MCF 10A (cell line): ENCODE measurements at regions not wholly inside any gene's neighbourhood (a gene's known extent, or its start where the extent isn't known, plus 50 kb on each side); places are given as distances from the start of the nearest gene placed in this dataset.
"Not testable (repeated sequence)": the region's sequence is repeated elsewhere in the genome, so short reads cannot be mapped to it uniquely, and the experiment has no call there.

ENCODE experiments used
- BruUV-seq: library from RNA; stranded (reverse); fragments of 400-500 nt; replicated peaks from 2 replicates; lab custom pipeline; 2021; lab: Mats Ljungman, UMichigan
- CTCF ChIA-PET: fragments of 300-600 bp; sonication (Branson Sonifier 250); formaldehyde crosslinking; extraction: SDS; loops from one replicate; lab custom pipeline; 2021; ENCODE audit warnings: antibody characterized with exemption, inconsistent platforms; lab: Yijun Ruan, JAX
- POLR2A ChIA-PET: fragments of 300-600, 350-650 bp; sonication (Branson Sonifier 250); formaldehyde crosslinking; extraction: SDS; loops from one replicate; lab custom pipeline; 2020; ENCODE audit warnings: antibody characterized with exemption, inconsistent platforms; lab: Yijun Ruan, JAX
- DNase-seq: peaks from one replicate; pipeline ENCODE4 v3.0.0-alpha.2; 2018; ENCODE audit not compliant: unreplicated experiment
- H3K27ac Mint-ChIP-seq: one replicate; pipeline ENCODE4 v1.8.0; 2022; ENCODE audit warnings: mild to moderate bottlenecking, low read depth, mixed read lengths; ENCODE audit not compliant: unreplicated experiment
- H3K27me3 Mint-ChIP-seq: one replicate; pipeline ENCODE4 v1.8.0; 2022; ENCODE audit warnings: mixed read lengths; ENCODE audit not compliant: insufficient read depth, unreplicated experiment
- H3K36me3 Mint-ChIP-seq: one replicate; pipeline ENCODE4 v1.8.0; 2022; ENCODE audit warnings: mild to moderate bottlenecking, moderate library complexity, mixed read lengths; ENCODE audit not compliant: insufficient read depth, unreplicated experiment
- H3K4me1 Mint-ChIP-seq: one replicate; pipeline ENCODE4 v1.8.0; 2022; ENCODE audit warnings: mixed read lengths; ENCODE audit not compliant: insufficient read depth, unreplicated experiment
- H3K4me3 Mint-ChIP-seq: one replicate; pipeline ENCODE4 v1.8.0; 2022; ENCODE audit warnings: mild to moderate bottlenecking, moderate library complexity, mixed read lengths; ENCODE audit not compliant: unreplicated experiment
- H3K9me3 Mint-ChIP-seq: one replicate; pipeline ENCODE4 v1.8.0; 2022; ENCODE audit warnings: mixed read lengths; ENCODE audit not compliant: unreplicated experiment
- intact Hi-C: fragments of 100-400 bp; cut with micrococcal nuclease; formaldehyde crosslinking; loops from 2 replicates; pipeline ENCODE4 v1.14.1; 2022
- TF ChIP-seq, protein P1 (sequence below): fragments of 200-600 bp; IDR thresholded peaks from one replicate; pipeline ENCODE4 v1.8.0; 2022; ENCODE audit warnings: antibody characterized with exemption, mild to moderate bottlenecking; ENCODE audit not compliant: unreplicated experiment

DNA sequence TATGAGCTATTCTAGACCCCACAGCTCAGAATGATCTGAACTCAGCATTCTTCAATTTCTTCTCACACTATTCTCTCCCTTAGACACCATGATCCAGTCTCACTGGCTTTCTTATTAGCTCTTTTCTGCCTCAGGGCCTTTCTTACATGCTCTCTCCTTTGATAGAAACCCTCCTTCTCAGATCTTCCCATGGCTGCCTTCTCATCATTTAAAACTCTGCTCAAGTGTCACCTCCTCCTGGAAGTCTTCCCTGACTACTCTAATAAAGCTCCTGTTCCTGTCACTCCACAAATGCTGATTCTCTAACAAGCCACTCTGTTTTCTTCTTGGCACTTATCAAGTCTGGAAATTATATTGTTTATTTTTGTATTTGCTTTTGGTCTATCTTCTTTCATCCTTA lies 131.1 kb downstream of the HNMT start:
- H3K9me3 Mint-ChIP-seq, result no peaks in the 10 kb centered on the region
- CTCF ChIA-PET, result interaction anchor here (0.6 to 1.0 kb wide), 4 partner anchors 53 to 692 kb away, joined by 3 to 5 read pairs (median 4); no protein-coding TSS in a partner anchor
- no peak for DNase-seq
- H3K27me3 Mint-ChIP-seq, result no peaks in the 10 kb centered on the region
- TF ChIP-seq, protein P1, sequence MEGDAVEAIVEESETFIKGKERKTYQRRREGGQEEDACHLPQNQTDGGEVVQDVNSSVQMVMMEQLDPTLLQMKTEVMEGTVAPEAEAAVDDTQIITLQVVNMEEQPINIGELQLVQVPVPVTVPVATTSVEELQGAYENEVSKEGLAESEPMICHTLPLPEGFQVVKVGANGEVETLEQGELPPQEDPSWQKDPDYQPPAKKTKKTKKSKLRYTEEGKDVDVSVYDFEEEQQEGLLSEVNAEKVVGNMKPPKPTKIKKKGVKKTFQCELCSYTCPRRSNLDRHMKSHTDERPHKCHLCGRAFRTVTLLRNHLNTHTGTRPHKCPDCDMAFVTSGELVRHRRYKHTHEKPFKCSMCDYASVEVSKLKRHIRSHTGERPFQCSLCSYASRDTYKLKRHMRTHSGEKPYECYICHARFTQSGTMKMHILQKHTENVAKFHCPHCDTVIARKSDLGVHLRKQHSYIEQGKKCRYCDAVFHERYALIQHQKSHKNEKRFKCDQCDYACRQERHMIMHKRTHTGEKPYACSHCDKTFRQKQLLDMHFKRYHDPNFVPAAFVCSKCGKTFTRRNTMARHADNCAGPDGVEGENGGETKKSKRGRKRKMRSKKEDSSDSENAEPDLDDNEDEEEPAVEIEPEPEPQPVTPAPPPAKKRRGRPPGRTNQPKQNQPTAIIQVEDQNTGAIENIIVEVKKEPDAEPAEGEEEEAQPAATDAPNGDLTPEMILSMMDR, result no peak
- H3K36me3 Mint-ChIP-seq, result no peaks in the 10 kb centered on the region
- H3K4me1 Mint-ChIP-seq, result no peaks in the 10 kb centered on the region
- H3K4me3 Mint-ChIP-seq, result no peak overlapping the region
- no TSS peak for BruUV-seq
- intact Hi-C loops, result loop anchor here (10.0 kb wide), 1 partner anchor 279 kb away; no protein-coding TSS in a partner anchor
- POLR2A ChIA-PET, result no interaction called here
- H3K27ac Mint-ChIP-seq, result no peak overlapping the region

DNA sequence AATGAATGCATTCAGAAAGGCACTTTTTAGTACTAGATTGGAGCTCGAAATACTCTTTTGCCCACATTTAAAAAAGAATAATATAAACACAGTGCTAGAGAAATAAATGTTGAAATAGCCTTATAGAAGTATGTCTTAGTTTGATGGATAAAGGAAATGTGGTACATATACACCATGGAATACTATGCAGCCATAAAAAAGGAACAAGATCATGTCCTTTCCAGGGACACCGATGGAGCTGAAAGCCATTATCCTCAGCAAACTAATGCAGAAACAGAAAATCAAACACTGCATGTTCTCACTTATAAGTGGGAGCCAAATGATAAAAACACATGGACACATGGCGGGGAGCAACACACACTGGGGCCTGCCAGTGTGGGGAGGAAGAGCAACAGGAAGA lies 135.0 kb downstream of the HNMT start:
- H3K4me3 Mint-ChIP-seq, DNase-seq, H3K36me3 Mint-ChIP-seq, POLR2A ChIA-PET, H3K27ac Mint-ChIP-seq, H3K9me3 Mint-ChIP-seq, H3K4me1 Mint-ChIP-seq, BruUV-seq, H3K27me3 Mint-ChIP-seq: not testable (repeated sequence)
- intact Hi-C loops, result loop anchor here (10.0 kb wide), 1 partner anchor 276 kb away; no protein-coding TSS in a partner anchor
- CTCF ChIA-PET, result interaction anchor here (0.6 to 2.7 kb wide), 3 partner anchors 9 to 688 kb away, joined by 3 to 19 read pairs (median 3); no protein-coding TSS in a partner anchor

DNA sequence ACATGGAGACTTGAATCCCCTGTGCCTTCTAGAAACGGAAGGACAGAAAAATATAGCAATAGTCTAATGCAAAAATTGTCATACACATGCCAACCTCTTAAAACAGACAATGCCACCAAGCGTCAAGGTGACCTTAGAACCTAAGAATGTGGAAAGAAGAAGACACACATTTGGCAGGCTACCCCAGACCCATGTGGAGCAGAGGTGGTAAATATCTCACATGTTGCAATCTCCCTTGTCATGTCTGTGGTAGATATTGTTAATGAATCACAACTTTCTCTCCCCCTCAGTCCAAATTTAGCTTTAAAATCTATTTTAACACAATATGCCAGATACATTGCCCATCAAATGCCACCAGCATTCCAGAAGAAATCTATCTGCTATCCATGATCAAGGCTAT lies 137.4 kb downstream of the HNMT start:
- no peaks in the 10 kb centered on the region for H3K9me3 Mint-ChIP-seq
- intact Hi-C loops, result no loop called here
- BruUV-seq, result no TSS peak

GRCh38 chr2:138102664-138103063 lies 138.4 kb downstream of the HNMT start:
- H3K27me3 Mint-ChIP-seq, result no peaks in the 10 kb centered on the region
- no peak overlapping the region for H3K4me3 Mint-ChIP-seq
- H3K4me1 Mint-ChIP-seq, result peaks cover 10% of the 10 kb centered on the region
- POLR2A ChIA-PET, result no interaction called here
- no peaks in the 10 kb centered on the region for H3K9me3 Mint-ChIP-seq
- BruUV-seq, result no TSS peak
- TF ChIP-seq, protein P1, result no peak
- H3K36me3 Mint-ChIP-seq, result no peaks in the 10 kb centered on the region
- intact Hi-C loops, result no loop called here
- CTCF ChIA-PET, result interaction anchor here (1.2 kb wide), 1 partner anchor 11 kb away, joined by 3 read pairs; no protein-coding TSS in a partner anchor
- no peak for DNase-seq
- no peak overlapping the region for H3K27ac Mint-ChIP-seq

More for the DNA sequence above, 137.4 kb downstream of the HNMT start:
- ChIA-PET POLR2A (no interaction called here), CTCF (interaction anchor here (1.2 kb wide), 1 partner anchor 10 kb away, joined by 3 read pairs; no protein-coding TSS in a partner anchor)
- DNase-seq, result no peak
- peaks cover 1% of the 10 kb centered on the region for H3K4me1 Mint-ChIP-seq
- no peaks in the 10 kb centered on the region for H3K36me3 Mint-ChIP-seq
- no peaks in the 10 kb centered on the region for H3K27me3 Mint-ChIP-seq
- TF ChIP-seq, protein P1, result no peak
- H3K27ac Mint-ChIP-seq, result no peak overlapping the region
- H3K4me3 Mint-ChIP-seq, result no peak overlapping the region
